HL-60 (cell line): ENCODE measurements at regions not wholly inside any gene's neighbourhood (a gene's known extent, or its start where the extent isn't known, plus 50 kb on each side); places are given as distances from the start of the nearest gene placed in this dataset.

Experiments used
- DNase-seq, 2 experiments: peaks; one replicate each; pipeline ENCODE4 v3.0.0-alpha.2; 2010 to 2020; ENCODE audit warnings: low read depth in 1 of 2, low spot score in 1 of 2
- H3K27ac ChIP-seq: fragments of 250-450 bp; sonication (Bioruptor Pico); replicated peaks from 2 replicates; pipeline ENCODE4 v1.5.1; 2020; ENCODE audit warnings: mild to moderate bottlenecking, moderate library complexity
- H3K27me3 ChIP-seq: fragments of 250-450 bp; sonication (Bioruptor Pico); 2 replicates; pipeline ENCODE4 v1.5.1; 2021; ENCODE audit warnings: mild to moderate bottlenecking, moderate library complexity; ENCODE audit not compliant: insufficient read depth, poor library complexity, severe bottlenecking
- H3K4me3 ChIP-seq: replicated peaks from 2 replicates; pipeline ENCODE4 v1.5.1; 2011; ENCODE audit warnings: mild to moderate bottlenecking, control low read depth, low read length; ENCODE audit not compliant: insufficient read depth
- CTCF ChIP-seq: IDR thresholded peaks from one replicate; pipeline ENCODE4 v1.5.1; 2011; ENCODE audit warnings: low read length, control low read depth, inconsistent platforms; ENCODE audit not compliant: insufficient read depth
- GABPA ChIP-seq: IDR thresholded peaks from 2 replicates; pipeline ENCODE4 v1.6.1; 2012; ENCODE audit warnings: low read depth
- POLR2AphosphoS5 ChIP-seq: IDR thresholded peaks from 2 replicates; pipeline ENCODE4 v1.6.1; 2012; ENCODE audit warnings: low read depth
- REST ChIP-seq: IDR thresholded peaks from 2 replicates; pipeline ENCODE4 v1.6.1; 2012; ENCODE audit warnings: low read depth; ENCODE audit not compliant: insufficient replicate concordance
- SPI1 ChIP-seq: IDR thresholded peaks from 2 replicates; pipeline ENCODE4 v1.6.1; 2012; ENCODE audit warnings: low read depth, mild to moderate bottlenecking, borderline replicate concordance

DNA sequence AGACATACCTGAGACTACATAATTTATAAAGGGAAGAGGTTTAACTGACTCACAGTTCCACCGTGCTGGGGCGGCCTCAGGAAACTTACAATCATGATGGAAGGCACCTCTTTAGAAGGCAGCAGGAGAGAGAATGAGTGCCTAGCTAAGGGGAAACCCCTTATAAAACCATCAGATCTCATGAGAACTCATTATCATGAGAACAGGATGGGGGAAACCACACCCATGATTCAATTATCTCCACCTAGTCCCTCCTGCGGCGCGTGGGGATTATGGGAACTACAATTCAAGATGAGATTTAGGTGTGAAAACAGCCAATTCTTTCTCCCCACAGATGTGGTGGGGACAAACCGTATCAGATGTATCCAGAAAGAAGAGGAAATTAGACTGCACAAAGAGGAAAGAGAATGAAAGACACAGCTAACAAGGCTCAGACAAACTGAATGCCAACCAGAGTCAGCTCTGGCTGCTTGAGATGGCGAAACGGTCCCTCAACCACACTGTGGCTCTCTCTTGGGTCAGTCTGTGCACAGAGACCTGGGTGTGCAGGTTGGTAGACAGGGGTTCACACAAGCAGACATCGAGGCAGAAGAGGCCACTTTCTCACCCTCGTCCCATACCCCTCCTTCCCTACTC is 375.6 kb downstream of the SFMBT2 start:
- H3K27me3 ChIP-seq = no peaks in the 10 kb centered on the region
- no peak overlapping the region for H3K4me3 ChIP-seq
- no peak overlapping the region for H3K27ac ChIP-seq
- TF ChIP-seq POLR2AphosphoS5 (no peak), SPI1 (no peak), REST (no peak), CTCF (no peak), GABPA (no peak)
- DNase-seq = peak in 1 of 2 experiments; percentile 11

DNA sequence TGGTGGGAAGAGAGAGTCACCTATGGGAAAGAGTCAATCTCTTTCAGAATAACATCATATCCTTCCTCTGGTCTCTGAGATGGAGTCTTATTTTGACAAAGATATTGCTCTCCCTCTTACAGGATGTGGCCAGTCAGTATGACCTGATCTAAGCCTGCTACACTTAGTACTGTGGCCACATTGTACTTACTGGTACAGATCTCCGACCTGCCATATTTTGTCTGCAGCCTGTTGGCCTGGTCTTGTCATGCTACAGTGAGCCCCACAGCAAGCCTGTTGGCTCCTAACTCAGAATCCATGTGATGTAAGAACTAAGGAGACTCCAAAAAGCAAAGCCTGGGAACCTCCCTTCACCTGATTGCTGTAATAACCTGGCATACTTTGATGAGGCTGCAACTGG is 377.8 kb downstream of the SFMBT2 start:
- no peak overlapping the region for H3K4me3 ChIP-seq

More for the DNA sequence above, 377.8 kb downstream of the SFMBT2 start:
- no peak for DNase-seq
- TF ChIP-seq CTCF = no peak
- TF ChIP-seq GABPA = no peak
- no peak for TF ChIP-seq REST
- TF ChIP-seq POLR2AphosphoS5 = no peak
- TF ChIP-seq SPI1 = no peak
- no peak overlapping the region for H3K27ac ChIP-seq
- no peaks in the 10 kb centered on the region for H3K27me3 ChIP-seq
